GM23338 (cell line): ENCODE measurements at regions not wholly inside any gene's neighbourhood (a gene's known extent, or its start where the extent isn't known, plus 50 kb on each side); places are given as distances from the start of the nearest gene placed in this dataset.

Experiments used
- ATAC-seq: fragments of 200-7000 bp; cut with Tn5 transposase; 3 replicates; pipeline ENCODE4 v1.9.1; 2020
- DNase-seq: peaks from one replicate; pipeline ENCODE4 v3.0.0-alpha.2; 2015; ENCODE audit warnings: low spot score
- H2AFZ ChIP-seq: fragments of 200-600 bp; sonication (generic); 2 replicates; pipeline ENCODE4 v1.8.0; 2016; ENCODE audit warnings: antibody characterized with exemption, mild to moderate bottlenecking, moderate library complexity
- H3F3A ChIP-seq: fragments of 200-600 bp; sonication (generic); replicated peaks from 2 replicates; pipeline ENCODE4 v1.8.0; 2017; ENCODE audit warnings: antibody characterized with exemption, mixed run types, low read depth
- H3K27ac ChIP-seq: fragments of 200-600 bp; sonication (generic); 2 replicates; pipeline ENCODE4 v1.6.1; 2016; ENCODE audit warnings: low read depth
- H3K27me3 ChIP-seq: fragments of 200-600 bp; sonication (generic); 2 replicates; pipeline ENCODE4 v1.8.0; 2016; ENCODE audit warnings: mild to moderate bottlenecking, mixed run types, moderate library complexity; ENCODE audit not compliant: insufficient read depth
- H3K36me3 ChIP-seq: fragments of 200-600 bp; sonication (generic); 2 replicates; pipeline ENCODE4 v1.8.0; 2016; ENCODE audit warnings: mild to moderate bottlenecking; ENCODE audit not compliant: insufficient read depth
- H3K4me1 ChIP-seq: fragments of 200-600 bp; sonication (generic); 2 replicates; pipeline ENCODE4 v1.8.0; 2016; ENCODE audit warnings: mild to moderate bottlenecking, moderate library complexity; ENCODE audit not compliant: insufficient read depth
- H3K4me2 ChIP-seq: fragments of 200-600 bp; sonication (generic); 2 replicates; pipeline ENCODE4 v1.7.1; 2017; ENCODE audit warnings: mixed run types
- H3K4me3 ChIP-seq: fragments of 200-600 bp; sonication (generic); 2 replicates; pipeline ENCODE4 v1.6.1; 2016; ENCODE audit warnings: mixed run types
- H3K79me2 ChIP-seq: fragments of 200-600 bp; sonication (generic); replicated peaks from 2 replicates; pipeline ENCODE4 v1.8.0; 2017; ENCODE audit warnings: mild to moderate bottlenecking; ENCODE audit not compliant: insufficient read depth
- H3K9me2 ChIP-seq: fragments of 200-600 bp; sonication (generic); 2 replicates; pipeline ENCODE4 v1.8.0; 2017; ENCODE audit not compliant: insufficient read depth
- H4K20me1 ChIP-seq: fragments of 200-600 bp; sonication (generic); replicated peaks from 2 replicates; pipeline ENCODE4 v1.8.0; 2017; ENCODE audit warnings: mild to moderate bottlenecking; ENCODE audit not compliant: insufficient read depth
- H3K27ac Mint-ChIP-seq: 2 replicates; pipeline ENCODE4 v1.8.0; 2020; ENCODE audit warnings: inconsistent platforms, mild to moderate bottlenecking, moderate library complexity, mixed read lengths
- H3K27me3 Mint-ChIP-seq: 3 replicates; pipeline ENCODE4 v1.8.0; 2022; ENCODE audit warnings: low read depth, mild to moderate bottlenecking, moderate library complexity, mixed read lengths, inconsistent platforms; ENCODE audit not compliant: insufficient read depth, poor library complexity
- H3K36me3 Mint-ChIP-seq: 3 replicates; pipeline ENCODE4 v1.8.0; 2021; ENCODE audit warnings: low read depth, mild to moderate bottlenecking, inconsistent platforms, moderate library complexity, mixed read lengths
- H3K4me1 Mint-ChIP-seq: 3 replicates; pipeline ENCODE4 v1.8.0; 2020; ENCODE audit warnings: mild to moderate bottlenecking, inconsistent platforms, mixed read lengths
- H3K4me3 Mint-ChIP-seq: 3 replicates; pipeline ENCODE4 v1.8.0; 2021; ENCODE audit warnings: moderate library complexity, mild to moderate bottlenecking, inconsistent platforms, mixed read lengths
- H3K9me3 Mint-ChIP-seq: 3 replicates; pipeline ENCODE4 v1.8.0; 2020; ENCODE audit warnings: moderate library complexity, mild to moderate bottlenecking, inconsistent platforms, mixed read lengths
- CREB1 ChIP-seq: fragments of 250-450 bp; sonication (Bioruptor Pico); IDR thresholded peaks from 2 replicates; pipeline ENCODE4 v1.5.0; 2020; ENCODE audit warnings: low read depth, mild to moderate bottlenecking, moderate library complexity
- EZH2phosphoT487 ChIP-seq: fragments of 200-600 bp; sonication (generic); IDR thresholded peaks from one replicate; pipeline ENCODE4 v1.8.1; 2018; ENCODE audit warnings: antibody characterized with exemption; ENCODE audit not compliant: unreplicated experiment
- JUNB ChIP-seq: IDR thresholded peaks from one replicate; pipeline ENCODE4 v1.6.1; 2016; ENCODE audit warnings: antibody characterized with exemption; ENCODE audit not compliant: unreplicated experiment
- POLR2AphosphoS5 ChIP-seq: IDR thresholded peaks from 2 replicates; pipeline ENCODE4 v1.6.1; 2016; ENCODE audit warnings: antibody characterized with exemption, low read depth
- ZNF331 ChIP-seq: fragments of 250-450 bp; sonication (Bioruptor Pico); IDR thresholded peaks from 2 replicates; pipeline ENCODE4 v1.5.0; 2020; ENCODE audit warnings: low read depth, mild to moderate bottlenecking, moderate library complexity
- TF ChIP-seq, protein P1 (sequence below), 2 experiments: fragments of 200-600 bp in 1 of 2; sonication (generic) in 1 of 2; conservative IDR thresholded peaks; 2 replicates each; pipeline versions ENCODE4 v1.5.1 to v1.6.1; 2016 to 2017; ENCODE audit warnings: antibody characterized with exemption in 2 of 2, low read depth in 2 of 2, mild to moderate bottlenecking in 2 of 2, moderate library complexity in 1 of 2
- TF ChIP-seq, protein P2 (sequence below): IDR thresholded peaks from 2 replicates; pipeline ENCODE4 v1.6.1; 2016; ENCODE audit warnings: antibody characterized with exemption

DNA sequence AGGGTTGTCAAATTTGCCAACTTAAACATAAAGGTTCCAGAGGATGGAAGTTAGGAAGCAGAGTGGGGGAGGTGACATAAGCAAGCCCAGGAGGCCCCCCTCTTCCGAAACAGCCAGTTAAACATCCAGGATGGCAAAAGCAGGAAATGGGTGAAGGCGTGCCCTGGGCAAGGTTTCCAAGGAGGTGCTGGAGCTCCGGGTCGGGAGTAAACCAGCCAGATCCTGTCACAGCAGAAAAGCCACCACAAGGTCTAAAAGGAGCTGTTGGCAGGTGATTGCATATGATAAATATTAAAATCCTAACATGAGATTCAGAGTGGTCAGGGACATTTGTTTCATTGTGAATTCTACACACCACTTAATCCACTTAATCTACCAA is 572.2 kb upstream of the SALL3 start:
- no peaks in the 10 kb centered on the region for H3K4me1 Mint-ChIP-seq
- Histone ChIP-seq H3K4me2 (no peak overlapping the region), H3K4me3 (no peak overlapping the region), H3K79me2 (no peaks in the 10 kb centered on the region), H3K27me3 (no peaks in the 10 kb centered on the region), H3K4me1 (no peaks in the 10 kb centered on the region), H3K36me3 (0 out of 2 replicates have a peak, but pooled peaks cover 2% of the 10 kb centered on the region), H3K27ac (no peak overlapping the region), H3F3A (no peaks in the 10 kb centered on the region), H2AFZ (no peak overlapping the region), H3K9me2 (no peaks in the 10 kb centered on the region), H4K20me1 (no peaks in the 10 kb centered on the region)
- TF ChIP-seq, protein P1, sequence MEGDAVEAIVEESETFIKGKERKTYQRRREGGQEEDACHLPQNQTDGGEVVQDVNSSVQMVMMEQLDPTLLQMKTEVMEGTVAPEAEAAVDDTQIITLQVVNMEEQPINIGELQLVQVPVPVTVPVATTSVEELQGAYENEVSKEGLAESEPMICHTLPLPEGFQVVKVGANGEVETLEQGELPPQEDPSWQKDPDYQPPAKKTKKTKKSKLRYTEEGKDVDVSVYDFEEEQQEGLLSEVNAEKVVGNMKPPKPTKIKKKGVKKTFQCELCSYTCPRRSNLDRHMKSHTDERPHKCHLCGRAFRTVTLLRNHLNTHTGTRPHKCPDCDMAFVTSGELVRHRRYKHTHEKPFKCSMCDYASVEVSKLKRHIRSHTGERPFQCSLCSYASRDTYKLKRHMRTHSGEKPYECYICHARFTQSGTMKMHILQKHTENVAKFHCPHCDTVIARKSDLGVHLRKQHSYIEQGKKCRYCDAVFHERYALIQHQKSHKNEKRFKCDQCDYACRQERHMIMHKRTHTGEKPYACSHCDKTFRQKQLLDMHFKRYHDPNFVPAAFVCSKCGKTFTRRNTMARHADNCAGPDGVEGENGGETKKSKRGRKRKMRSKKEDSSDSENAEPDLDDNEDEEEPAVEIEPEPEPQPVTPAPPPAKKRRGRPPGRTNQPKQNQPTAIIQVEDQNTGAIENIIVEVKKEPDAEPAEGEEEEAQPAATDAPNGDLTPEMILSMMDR (conservative IDR thresholded peaks at IDR 0.05; ENCODE audit: low read depth in 2 of 2), result no peak
- no peak for TF ChIP-seq JUNB
- H3K27me3 Mint-ChIP-seq, result peaks cover 18% of the 10 kb centered on the region
- H3K27ac Mint-ChIP-seq, result no peak overlapping the region
- peaks cover 95% of the 10 kb centered on the region for H3K9me3 Mint-ChIP-seq
- H3K36me3 Mint-ChIP-seq, result peaks cover 57% of the 10 kb centered on the region
- no peak for ATAC-seq
- H3K4me3 Mint-ChIP-seq, result no peak overlapping the region
- DNase-seq, result no peak

DNA sequence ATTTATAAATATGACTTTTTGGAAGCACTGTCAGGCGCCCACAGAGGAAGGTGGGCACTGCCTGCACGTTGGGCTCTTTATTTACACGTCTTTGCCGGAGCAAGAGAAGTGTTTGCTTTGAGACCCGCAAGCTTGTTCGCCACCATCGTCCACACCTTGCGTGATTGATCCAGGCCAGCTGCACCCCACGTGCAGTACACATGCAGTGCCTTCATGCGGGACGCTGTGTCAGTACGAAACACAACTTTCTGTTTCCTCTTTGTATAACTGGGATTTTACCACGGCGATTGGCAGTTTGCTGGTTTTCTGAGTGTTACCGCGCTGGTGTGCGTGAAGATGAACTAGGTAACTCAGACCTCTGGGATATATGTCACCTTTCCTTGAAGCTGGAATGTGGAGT is 571.0 kb upstream of the SALL3 start:
- H3F3A ChIP-seq, result no peaks in the 10 kb centered on the region
- H3K79me2 ChIP-seq, result no peaks in the 10 kb centered on the region
- H3K4me2 ChIP-seq, result no peak overlapping the region
- DNase-seq, result no peak
- peaks cover 18% of the 10 kb centered on the region for H3K27me3 Mint-ChIP-seq
- ATAC-seq, result no peak
- peaks cover 2% of the 10 kb centered on the region; the same call in 1 of the 2 replicates for H3K36me3 ChIP-seq
- no peaks in the 10 kb centered on the region for H3K4me1 Mint-ChIP-seq
- H3K4me1 ChIP-seq, result no peaks in the 10 kb centered on the region
- no peak overlapping the region for H2AFZ ChIP-seq
- H3K27ac Mint-ChIP-seq, result no peak overlapping the region
- H3K4me3 Mint-ChIP-seq, result no peak overlapping the region
- TF ChIP-seq, protein P2, sequence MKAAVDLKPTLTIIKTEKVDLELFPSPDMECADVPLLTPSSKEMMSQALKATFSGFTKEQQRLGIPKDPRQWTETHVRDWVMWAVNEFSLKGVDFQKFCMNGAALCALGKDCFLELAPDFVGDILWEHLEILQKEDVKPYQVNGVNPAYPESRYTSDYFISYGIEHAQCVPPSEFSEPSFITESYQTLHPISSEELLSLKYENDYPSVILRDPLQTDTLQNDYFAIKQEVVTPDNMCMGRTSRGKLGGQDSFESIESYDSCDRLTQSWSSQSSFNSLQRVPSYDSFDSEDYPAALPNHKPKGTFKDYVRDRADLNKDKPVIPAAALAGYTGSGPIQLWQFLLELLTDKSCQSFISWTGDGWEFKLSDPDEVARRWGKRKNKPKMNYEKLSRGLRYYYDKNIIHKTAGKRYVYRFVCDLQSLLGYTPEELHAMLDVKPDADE, result no peak
- TF ChIP-seq CREB1 (CRISPR knock-in tag) (no peak), ZNF331 (CRISPR knock-in tag) (no peak), EZH2phosphoT487 (no peak), JUNB (no peak), POLR2AphosphoS5 (no peak)
- TF ChIP-seq, protein P1 (conservative IDR thresholded peaks at IDR 0.05; ENCODE audit: low read depth in 2 of 2), result no peak
- no peaks in the 10 kb centered on the region for H4K20me1 ChIP-seq
- no peaks in the 10 kb centered on the region for H3K9me2 ChIP-seq
- H3K27ac ChIP-seq, result no peak overlapping the region
- no peak overlapping the region for H3K4me3 ChIP-seq
- H3K9me3 Mint-ChIP-seq, result peaks cover 97% of the 10 kb centered on the region
- H3K27me3 ChIP-seq, result no peaks in the 10 kb centered on the region
- peaks cover 52% of the 10 kb centered on the region for H3K36me3 Mint-ChIP-seq
